Neural cell (in vitro differentiated cells): ENCODE measurements at regions not wholly inside any gene's neighbourhood (a gene's known extent, or its start where the extent isn't known, plus 50 kb on each side); places are given as distances from the start of the nearest gene placed in this dataset.

Experiments
- H2AFZ ChIP-seq: fragments of 200-600, 300-800 bp; sonication (generic), shearing (Covaris generic); 2 replicates; pipeline ENCODE4 v1.6.0; 2014; ENCODE audit warnings: low read depth, mild to moderate bottlenecking, antibody characterized with exemption, low read length, moderate library complexity
- H3F3A ChIP-seq: fragments of 200-600 bp; shearing (Covaris generic); 2 replicates; pipeline ENCODE4 v1.6.1; 2016; ENCODE audit warnings: mild to moderate bottlenecking, moderate library complexity, mixed read lengths, antibody characterized with exemption, low read length; ENCODE audit not compliant: insufficient read depth, poor library complexity, severe bottlenecking
- H3K27ac ChIP-seq: fragments of 200-600, 300-800 bp; sonication (generic), shearing (Covaris generic); 2 replicates; pipeline ENCODE4 v1.5.1; 2014; ENCODE audit warnings: mild to moderate bottlenecking, low read length, moderate library complexity
- H3K27me3 ChIP-seq: fragments of 300-800, 200-600 bp; sonication (generic), shearing (Covaris generic); 2 replicates; pipeline ENCODE4 v1.6.0; 2014; ENCODE audit warnings: mild to moderate bottlenecking, low read depth, low read length, moderate library complexity; ENCODE audit not compliant: insufficient read depth
- H3K36me3 ChIP-seq: fragments of 300-800, 200-600 bp; sonication (generic), shearing (Covaris generic); 2 replicates; pipeline ENCODE4 v1.5.1; 2014; ENCODE audit warnings: mild to moderate bottlenecking, antibody characterized with exemption, low read length, moderate library complexity; ENCODE audit not compliant: insufficient read depth
- H3K4me2 ChIP-seq: fragments of 300-800, 200-600 bp; sonication (generic), shearing (Covaris generic); 2 replicates; pipeline ENCODE4 v1.6.0; 2014; ENCODE audit warnings: mild to moderate bottlenecking, low read length
- H3K4me3 ChIP-seq: fragments of 300-800, 200-600 bp; sonication (generic), shearing (Covaris generic); 2 replicates; pipeline ENCODE4 v1.5.1; 2014; ENCODE audit warnings: mild to moderate bottlenecking, low read length, moderate library complexity
- H3K79me2 ChIP-seq: fragments of 200-600 bp; shearing (Covaris generic); replicated peaks from 2 replicates; pipeline ENCODE4 v1.6.0; 2014; ENCODE audit warnings: mild to moderate bottlenecking, low read length, moderate library complexity; ENCODE audit not compliant: insufficient read depth
- H3K9ac ChIP-seq: fragments of 300-800, 200-600 bp; sonication (generic), shearing (Covaris generic); 2 replicates; pipeline ENCODE4 v1.6.1; 2016; ENCODE audit warnings: mild to moderate bottlenecking, low read length, mixed read lengths
- H3K9me2 ChIP-seq: fragments of 200-600 bp; shearing (Covaris generic); 2 replicates; pipeline ENCODE4 v1.6.1; 2016; ENCODE audit warnings: mild to moderate bottlenecking, low read length, mixed read lengths; ENCODE audit not compliant: insufficient read depth
- H3K9me3 ChIP-seq: fragments of 200-600, 300-800 bp; sonication (generic), shearing (Covaris generic); 2 replicates; pipeline ENCODE4 v1.6.1; 2016; ENCODE audit warnings: mild to moderate bottlenecking, mixed run types, low read length, moderate library complexity, mixed read lengths
- H4K20me1 ChIP-seq: fragments of 200-600 bp; shearing (Covaris generic); 2 replicates; pipeline ENCODE4 v1.6.1; 2016; ENCODE audit warnings: mild to moderate bottlenecking, mixed run types; ENCODE audit not compliant: insufficient read depth
- EP300 ChIP-seq: fragments of 450-650 bp; conservative IDR thresholded peaks from 2 replicates; pipeline ENCODE4 v1.6.1; 2014; ENCODE audit warnings: antibody characterized with exemption, mild to moderate bottlenecking, moderate library complexity; ENCODE audit not compliant: poor library complexity, severe bottlenecking
- EZH2 ChIP-seq: fragments of 200-600, 300-800 bp; shearing (Covaris generic), sonication (generic); IDR thresholded peaks from 2 replicates; pipeline ENCODE4 v1.6.1; 2014; ENCODE audit warnings: antibody characterized with exemption, low read length, borderline replicate concordance, mild to moderate bottlenecking; ENCODE audit not compliant: insufficient read depth, poor library complexity, severe bottlenecking
- MXI1 ChIP-seq: fragments of 450-650 bp; conservative IDR thresholded peaks from 2 replicates; pipeline ENCODE4 v1.6.1; 2014; ENCODE audit warnings: antibody characterized with exemption, mild to moderate bottlenecking; ENCODE audit not compliant: poor library complexity, severe bottlenecking
- POLR2AphosphoS5 ChIP-seq: IDR thresholded peaks from 2 replicates; pipeline ENCODE4 v1.6.1; 2012
- RAD21 ChIP-seq: fragments of 450-650 bp; conservative IDR thresholded peaks from 2 replicates; pipeline ENCODE4 v1.6.1; 2014; ENCODE audit warnings: antibody characterized with exemption, mild to moderate bottlenecking, moderate library complexity
- TAF1 ChIP-seq: IDR thresholded peaks from 2 replicates; pipeline ENCODE4 v1.6.1; 2012; ENCODE audit warnings: low read depth
- TF ChIP-seq, protein P1 (sequence below): fragments of 450-650 bp; IDR thresholded peaks from 2 replicates; pipeline ENCODE4 v1.5.1; 2014; ENCODE audit warnings: antibody characterized with exemption, mild to moderate bottlenecking, moderate library complexity; ENCODE audit not compliant: poor library complexity, severe bottlenecking
- TF ChIP-seq, protein P2 (sequence below): IDR thresholded peaks from 2 replicates; pipeline ENCODE4 v1.6.1; 2012; ENCODE audit warnings: borderline replicate concordance

DNA sequence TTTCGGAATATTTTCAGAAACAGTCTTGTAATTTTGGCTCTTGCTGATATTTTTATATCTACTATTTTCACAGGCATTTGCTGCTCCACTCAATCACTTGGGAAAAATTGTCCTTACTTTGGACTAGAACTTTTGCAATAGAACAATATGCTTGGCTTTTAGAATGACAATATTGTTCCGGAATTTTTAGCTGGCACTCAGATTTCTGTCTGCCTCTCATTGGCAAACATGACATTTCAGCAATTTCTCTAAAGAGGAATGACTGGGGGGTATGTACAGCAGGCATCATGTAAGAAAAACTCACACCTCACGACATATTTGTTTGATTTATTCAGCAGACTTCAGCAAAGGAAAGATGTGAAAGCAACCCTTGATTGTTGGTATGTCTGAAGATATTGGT is 243.6 kb upstream of the GPRIN3 start:
- H3K4me2 ChIP-seq: no peak overlapping the region
- H3K79me2 ChIP-seq: no peaks in the 10 kb centered on the region
- H3K36me3 ChIP-seq: no peaks in the 10 kb centered on the region
- H3F3A ChIP-seq: no peaks in the 10 kb centered on the region
- no peak overlapping the region for H3K9ac ChIP-seq
- H2AFZ ChIP-seq: no peak overlapping the region
- H3K27me3 ChIP-seq: no peaks in the 10 kb centered on the region
- H4K20me1 ChIP-seq: no peaks in the 10 kb centered on the region
- H3K9me2 ChIP-seq: no peaks in the 10 kb centered on the region
- no peak overlapping the region for H3K27ac ChIP-seq
- no peak overlapping the region for H3K4me3 ChIP-seq
- H3K9me3 ChIP-seq: no peaks in the 10 kb centered on the region
- TF ChIP-seq, protein P1, sequence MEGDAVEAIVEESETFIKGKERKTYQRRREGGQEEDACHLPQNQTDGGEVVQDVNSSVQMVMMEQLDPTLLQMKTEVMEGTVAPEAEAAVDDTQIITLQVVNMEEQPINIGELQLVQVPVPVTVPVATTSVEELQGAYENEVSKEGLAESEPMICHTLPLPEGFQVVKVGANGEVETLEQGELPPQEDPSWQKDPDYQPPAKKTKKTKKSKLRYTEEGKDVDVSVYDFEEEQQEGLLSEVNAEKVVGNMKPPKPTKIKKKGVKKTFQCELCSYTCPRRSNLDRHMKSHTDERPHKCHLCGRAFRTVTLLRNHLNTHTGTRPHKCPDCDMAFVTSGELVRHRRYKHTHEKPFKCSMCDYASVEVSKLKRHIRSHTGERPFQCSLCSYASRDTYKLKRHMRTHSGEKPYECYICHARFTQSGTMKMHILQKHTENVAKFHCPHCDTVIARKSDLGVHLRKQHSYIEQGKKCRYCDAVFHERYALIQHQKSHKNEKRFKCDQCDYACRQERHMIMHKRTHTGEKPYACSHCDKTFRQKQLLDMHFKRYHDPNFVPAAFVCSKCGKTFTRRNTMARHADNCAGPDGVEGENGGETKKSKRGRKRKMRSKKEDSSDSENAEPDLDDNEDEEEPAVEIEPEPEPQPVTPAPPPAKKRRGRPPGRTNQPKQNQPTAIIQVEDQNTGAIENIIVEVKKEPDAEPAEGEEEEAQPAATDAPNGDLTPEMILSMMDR: no peak
- TF ChIP-seq TAF1 (no peak), MXI1 (no peak), EP300 (no peak), POLR2AphosphoS5 (no peak), EZH2 (no peak)

DNA sequence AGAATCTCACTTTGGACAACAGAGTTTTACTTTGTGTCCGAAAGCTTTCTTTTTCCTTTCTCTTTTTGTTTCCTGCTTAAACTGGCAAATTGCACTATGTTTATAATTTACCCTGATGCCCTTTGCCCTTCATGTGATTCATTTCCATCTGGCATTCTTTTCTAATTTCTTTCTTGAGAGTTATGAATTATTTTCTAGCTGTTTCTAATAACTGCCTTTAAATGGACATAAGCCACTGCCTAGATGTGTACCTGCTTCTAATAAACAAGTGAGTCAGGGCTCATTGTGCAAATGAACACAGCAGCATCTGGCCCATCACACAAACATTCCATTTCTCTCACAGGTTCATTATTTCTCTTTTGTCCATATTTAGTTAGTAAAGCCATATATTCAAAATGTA is 242.3 kb upstream of the GPRIN3 start:
- Histone ChIP-seq H3K4me2 (no peak overlapping the region), H3K79me2 (no peaks in the 10 kb centered on the region), H3K27ac (no peak overlapping the region), H3K4me3 (no peak overlapping the region), H3K9ac (no peak overlapping the region), H4K20me1 (no peaks in the 10 kb centered on the region), H3K27me3 (no peaks in the 10 kb centered on the region), H3K9me3 (no peaks in the 10 kb centered on the region), H2AFZ (no peak overlapping the region), H3K36me3 (no peaks in the 10 kb centered on the region), H3F3A (no peaks in the 10 kb centered on the region), H3K9me2 (no peaks in the 10 kb centered on the region)
- TF ChIP-seq POLR2AphosphoS5: no peak
- TF ChIP-seq EP300: no peak
- TF ChIP-seq, protein P2, sequence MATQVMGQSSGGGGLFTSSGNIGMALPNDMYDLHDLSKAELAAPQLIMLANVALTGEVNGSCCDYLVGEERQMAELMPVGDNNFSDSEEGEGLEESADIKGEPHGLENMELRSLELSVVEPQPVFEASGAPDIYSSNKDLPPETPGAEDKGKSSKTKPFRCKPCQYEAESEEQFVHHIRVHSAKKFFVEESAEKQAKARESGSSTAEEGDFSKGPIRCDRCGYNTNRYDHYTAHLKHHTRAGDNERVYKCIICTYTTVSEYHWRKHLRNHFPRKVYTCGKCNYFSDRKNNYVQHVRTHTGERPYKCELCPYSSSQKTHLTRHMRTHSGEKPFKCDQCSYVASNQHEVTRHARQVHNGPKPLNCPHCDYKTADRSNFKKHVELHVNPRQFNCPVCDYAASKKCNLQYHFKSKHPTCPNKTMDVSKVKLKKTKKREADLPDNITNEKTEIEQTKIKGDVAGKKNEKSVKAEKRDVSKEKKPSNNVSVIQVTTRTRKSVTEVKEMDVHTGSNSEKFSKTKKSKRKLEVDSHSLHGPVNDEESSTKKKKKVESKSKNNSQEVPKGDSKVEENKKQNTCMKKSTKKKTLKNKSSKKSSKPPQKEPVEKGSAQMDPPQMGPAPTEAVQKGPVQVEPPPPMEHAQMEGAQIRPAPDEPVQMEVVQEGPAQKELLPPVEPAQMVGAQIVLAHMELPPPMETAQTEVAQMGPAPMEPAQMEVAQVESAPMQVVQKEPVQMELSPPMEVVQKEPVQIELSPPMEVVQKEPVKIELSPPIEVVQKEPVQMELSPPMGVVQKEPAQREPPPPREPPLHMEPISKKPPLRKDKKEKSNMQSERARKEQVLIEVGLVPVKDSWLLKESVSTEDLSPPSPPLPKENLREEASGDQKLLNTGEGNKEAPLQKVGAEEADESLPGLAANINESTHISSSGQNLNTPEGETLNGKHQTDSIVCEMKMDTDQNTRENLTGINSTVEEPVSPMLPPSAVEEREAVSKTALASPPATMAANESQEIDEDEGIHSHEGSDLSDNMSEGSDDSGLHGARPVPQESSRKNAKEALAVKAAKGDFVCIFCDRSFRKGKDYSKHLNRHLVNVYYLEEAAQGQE: no peak

DNA sequence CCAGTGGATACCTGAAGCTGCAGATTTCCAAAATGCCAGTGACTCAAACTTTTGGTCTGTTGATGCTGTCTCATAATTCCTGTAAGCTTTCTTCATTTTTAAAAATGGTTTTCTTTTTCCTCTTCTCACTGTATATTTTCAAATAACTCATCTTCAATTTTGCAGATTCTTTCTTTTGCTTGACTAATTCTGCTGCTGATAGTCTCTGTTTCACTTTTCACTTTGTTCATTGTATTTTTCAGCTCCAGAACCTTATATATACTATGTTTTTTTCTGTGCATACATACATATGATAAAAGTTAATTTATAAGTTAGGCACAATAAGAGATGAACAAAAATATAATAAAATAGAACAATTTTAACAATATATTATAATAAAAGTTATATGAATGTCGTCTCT is 237.7 kb upstream of the GPRIN3 start:
- Histone ChIP-seq H3K4me3 (no peak overlapping the region), H3F3A (no peaks in the 10 kb centered on the region), H3K27me3 (no peaks in the 10 kb centered on the region), H3K4me2 (no peak overlapping the region), H3K9ac (no peak overlapping the region), H2AFZ (no peak overlapping the region), H4K20me1 (no peaks in the 10 kb centered on the region), H3K79me2 (no peaks in the 10 kb centered on the region), H3K9me2 (no peaks in the 10 kb centered on the region), H3K27ac (no peak overlapping the region), H3K9me3 (no peaks in the 10 kb centered on the region), H3K36me3 (no peaks in the 10 kb centered on the region)
- no peak for TF ChIP-seq EP300
- no peak for TF ChIP-seq POLR2AphosphoS5
- TF ChIP-seq, protein P1: no peak
- TF ChIP-seq MXI1: no peak
- TF ChIP-seq, protein P2: no peak
- no peak for TF ChIP-seq TAF1
- no peak for TF ChIP-seq RAD21
